OCI-LY7 (cell line): ENCODE measurements at regions not wholly inside any gene's neighbourhood (a gene's known extent, or its start where the extent isn't known, plus 50 kb on each side); places are given as distances from the start of the nearest gene placed in this dataset.
"Not testable (repeated sequence)": the region's sequence is repeated elsewhere in the genome, so short reads cannot be mapped to it uniquely, and the experiment has no call there.

Source experiments
- CTCF ChIP-seq: fragments of 200-600 bp; sonication (generic); conservative IDR thresholded peaks from 2 replicates; pipeline ENCODE4 v1.5.1; 2014; ENCODE audit warnings: mild to moderate bottlenecking, antibody characterized with exemption, low read length, moderate library complexity, mixed read lengths
- EZH2phosphoT487 ChIP-seq: fragments of 200-600 bp; sonication (generic); IDR thresholded peaks from 2 replicates; pipeline ENCODE4 v1.6.1; 2018; ENCODE audit warnings: low read depth, borderline replicate concordance, mild to moderate bottlenecking, mixed run types, antibody characterized with exemption, low read length, moderate library complexity, mixed read lengths

DNA sequence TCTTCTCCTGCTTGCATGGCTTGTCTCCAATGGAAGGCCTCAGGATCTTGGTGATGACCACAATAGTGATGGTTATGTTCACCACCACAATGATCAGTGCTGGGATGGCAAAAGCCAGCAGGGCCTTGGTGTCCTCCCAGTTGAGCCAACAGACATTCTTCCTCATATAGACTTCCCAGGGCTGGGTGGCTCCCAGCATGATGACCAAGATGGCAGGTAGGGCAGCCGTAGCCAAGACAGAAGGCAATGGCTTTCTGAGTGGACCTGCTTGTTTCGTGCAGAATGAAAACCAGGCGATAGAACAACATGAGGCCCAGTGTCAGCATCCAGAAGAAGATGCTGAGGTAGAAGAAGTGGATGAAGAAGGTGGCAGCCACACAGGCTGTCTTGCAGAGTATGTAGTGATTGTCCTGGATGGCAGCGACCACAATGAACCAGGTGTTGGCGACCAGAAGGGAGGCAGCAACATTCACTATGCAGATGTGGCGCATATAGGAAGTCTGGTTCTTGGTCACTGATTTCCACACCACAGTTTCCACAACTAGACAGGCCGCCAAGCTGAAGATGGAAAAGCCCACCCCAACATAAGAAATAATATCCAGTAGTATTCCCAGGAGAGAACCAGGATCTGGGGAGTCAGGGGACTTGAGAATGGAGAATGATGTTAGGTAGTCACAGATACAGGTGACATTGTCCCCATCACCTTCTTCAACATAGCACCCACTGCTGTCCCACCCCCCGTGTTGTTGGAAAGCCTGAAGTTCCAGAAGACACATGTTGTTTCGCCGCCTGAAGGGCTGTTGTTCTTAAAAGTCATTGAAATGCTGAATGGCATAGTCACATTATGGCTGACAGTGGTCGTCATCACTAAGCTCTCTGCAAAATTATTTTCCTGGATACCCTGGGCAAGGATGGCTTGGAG is 1671.4 kb downstream of the SPATA31A7 start:
- not testable (repeated sequence) for TF ChIP-seq CTCF, EZH2phosphoT487
